Osteocyte (in vitro differentiated cells): ENCODE measurements at regions not wholly inside any gene's neighbourhood (a gene's known extent, or its start where the extent isn't known, plus 50 kb on each side); places are given as distances from the start of the nearest gene placed in this dataset.
"Not testable (repeated sequence)": the region's sequence is repeated elsewhere in the genome, so short reads cannot be mapped to it uniquely, and the experiment has no call there.

Experiments used
- DNase-seq: peaks from one replicate; pipeline ENCODE4 v3.0.0; 2021; ENCODE audit warnings: mixed read lengths; ENCODE audit not compliant: unreplicated experiment; ENCODE audit errors: extremely low spot score
- H3K27ac Mint-ChIP-seq: one replicate; pipeline ENCODE4 v1.8.0; 2021; ENCODE audit warnings: mild to moderate bottlenecking, mixed read lengths; ENCODE audit not compliant: unreplicated experiment
- H3K27me3 Mint-ChIP-seq: one replicate; pipeline ENCODE4 v1.8.0; 2021; ENCODE audit warnings: mixed read lengths; ENCODE audit not compliant: unreplicated experiment
- H3K36me3 Mint-ChIP-seq: one replicate; pipeline ENCODE4 v1.8.0; 2021; ENCODE audit warnings: mixed read lengths; ENCODE audit not compliant: unreplicated experiment
- H3K4me1 Mint-ChIP-seq: one replicate; pipeline ENCODE4 v1.8.0; 2021; ENCODE audit warnings: mixed read lengths; ENCODE audit not compliant: unreplicated experiment
- H3K4me3 Mint-ChIP-seq: one replicate; pipeline ENCODE4 v1.8.0; 2021; ENCODE audit warnings: mild to moderate bottlenecking, moderate library complexity, mixed read lengths; ENCODE audit not compliant: unreplicated experiment
- H3K9me3 Mint-ChIP-seq: one replicate; pipeline ENCODE4 v1.8.0; 2021; ENCODE audit warnings: mixed read lengths; ENCODE audit not compliant: unreplicated experiment
- CTCF ChIP-seq: fragments of 200-600 bp; sonication (generic); IDR thresholded peaks from 2 replicates; pipeline ENCODE4 v1.5.0; 2021; ENCODE audit warnings: antibody characterized with exemption, mild to moderate bottlenecking, moderate library complexity

- Mint-ChIP-seq H3K36me3 (no peaks in the 10 kb centered on the region), H3K9me3 (no peaks in the 10 kb centered on the region), H3K27me3 (peaks cover 6% of the 10 kb centered on the region), H3K4me1 (peaks cover 10% of the 10 kb centered on the region), H3K27ac (no peak overlapping the region), H3K4me3 (no peak overlapping the region)
- no peak for DNase-seq
- TF ChIP-seq CTCF, result no peak
These were observed 98.5 kb upstream of the IFNG-AS1 start for GRCh38 chr12:67890726-67891258.

- H3K9me3 Mint-ChIP-seq, result no peaks in the 10 kb centered on the region
- H3K27me3 Mint-ChIP-seq, result peaks cover 6% of the 10 kb centered on the region
- no peak overlapping the region for H3K27ac Mint-ChIP-seq
- H3K4me3 Mint-ChIP-seq, result no peak overlapping the region
- peaks cover 10% of the 10 kb centered on the region for H3K4me1 Mint-ChIP-seq
- TF ChIP-seq CTCF, result no peak
- no peaks in the 10 kb centered on the region for H3K36me3 Mint-ChIP-seq
- no peak for DNase-seq
These were observed 97.7 kb upstream of the IFNG-AS1 start for GRCh38 chr12:67891596-67891995.

GRCh38 chr12:67892259-67893021 is 96.8 kb upstream of the IFNG-AS1 start:
- TF ChIP-seq CTCF, result no peak

GRCh38 chr12:67893022-67893580 is 96.1 kb upstream of the IFNG-AS1 start:
- H3K27me3 Mint-ChIP-seq, result peaks cover 6% of the 10 kb centered on the region
- no peaks in the 10 kb centered on the region for H3K36me3 Mint-ChIP-seq
- no peak overlapping the region for H3K4me3 Mint-ChIP-seq
- no peak for TF ChIP-seq CTCF
- no peak for DNase-seq
- no peak overlapping the region for H3K27ac Mint-ChIP-seq
- no peaks in the 10 kb centered on the region for H3K9me3 Mint-ChIP-seq
- peaks cover 10% of the 10 kb centered on the region for H3K4me1 Mint-ChIP-seq

More at GRCh38 chr12:67892259-67893021, 96.8 kb upstream of the IFNG-AS1 start:
- no peaks in the 10 kb centered on the region for H3K36me3 Mint-ChIP-seq
- H3K4me3 Mint-ChIP-seq, result no peak overlapping the region
- no peak overlapping the region for H3K27ac Mint-ChIP-seq
- H3K9me3 Mint-ChIP-seq, result no peaks in the 10 kb centered on the region
- peaks cover 10% of the 10 kb centered on the region for H3K4me1 Mint-ChIP-seq
- H3K27me3 Mint-ChIP-seq, result peaks cover 6% of the 10 kb centered on the region
- DNase-seq, result no peak

GRCh38 chr12:67900418-67900817 is 88.8 kb upstream of the IFNG-AS1 start:
- H3K4me1 Mint-ChIP-seq, DNase-seq, H3K36me3 Mint-ChIP-seq, H3K27ac Mint-ChIP-seq, H3K4me3 Mint-ChIP-seq, H3K27me3 Mint-ChIP-seq, H3K9me3 Mint-ChIP-seq: not testable (repeated sequence)
